HG02610 (cell line): ENCODE measurements at regions not wholly inside any gene's neighbourhood (a gene's known extent, or its start where the extent isn't known, plus 50 kb on each side); places are given as distances from the start of the nearest gene placed in this dataset.

ENCODE experiments used
- ATAC-seq: cut with Tn5 transposase; IDR thresholded peaks from one replicate; pipeline ENCODE4 v1.9.1; 2021; ENCODE audit warnings: mild to moderate bottlenecking, moderate library complexity; ENCODE audit not compliant: unreplicated experiment

DNA sequence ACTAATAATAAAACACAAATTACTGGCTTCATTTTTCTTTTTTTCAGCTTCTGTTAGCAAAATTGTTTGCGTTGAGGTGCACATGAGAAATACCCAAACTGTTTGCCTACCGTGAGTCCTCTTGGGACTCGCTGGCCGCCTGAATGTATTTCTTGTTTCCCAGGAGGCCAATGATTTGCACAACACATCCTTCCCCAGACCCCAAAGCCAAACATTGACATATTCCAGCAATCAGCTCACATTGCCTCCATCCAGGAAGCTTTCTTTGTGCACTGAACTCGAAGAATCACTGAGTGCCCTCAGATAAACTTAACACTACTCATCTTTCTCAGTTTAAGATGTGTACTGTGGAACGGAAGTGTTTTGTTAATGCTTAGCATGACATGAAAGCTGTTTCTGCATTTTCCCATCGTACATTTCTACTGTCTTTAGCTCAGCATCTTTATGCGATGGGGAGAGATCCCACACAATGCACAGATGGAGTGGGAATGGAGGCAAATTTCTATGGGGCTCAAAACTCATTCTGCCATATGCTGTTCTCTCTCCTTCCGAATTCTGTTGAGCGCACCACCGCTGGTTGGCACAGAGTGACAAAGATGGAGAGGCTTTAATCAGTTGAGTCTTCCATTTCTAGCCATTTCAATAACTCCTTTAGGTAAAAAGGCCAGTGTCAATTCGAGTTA, 399.5 kb downstream of the RFC3 start:
- no peak for ATAC-seq

DNA sequence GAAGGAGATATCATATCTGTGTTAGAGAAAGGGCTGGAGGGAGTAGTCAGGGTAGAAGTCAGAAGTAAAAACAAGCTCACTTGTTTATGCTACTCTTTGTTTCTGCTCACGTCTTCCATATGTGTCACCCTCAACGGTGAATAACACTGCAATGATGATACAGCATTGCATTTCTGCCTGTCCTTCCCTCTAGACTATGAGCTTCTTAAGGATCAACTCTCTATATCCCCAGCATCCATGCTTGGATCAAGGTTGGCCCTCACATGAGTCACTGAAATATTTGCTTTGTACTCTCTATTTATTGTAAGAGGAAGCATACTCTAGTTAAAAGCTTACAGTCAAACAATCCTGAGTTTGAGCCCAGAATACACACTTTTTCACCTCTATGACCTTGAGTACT, 406.0 kb downstream of the RFC3 start:
- ATAC-seq, result no peak

GRCh38 chr13:34224877-34225276, 406.9 kb downstream of the RFC3 start:
- ATAC-seq, result no peak

DNA sequence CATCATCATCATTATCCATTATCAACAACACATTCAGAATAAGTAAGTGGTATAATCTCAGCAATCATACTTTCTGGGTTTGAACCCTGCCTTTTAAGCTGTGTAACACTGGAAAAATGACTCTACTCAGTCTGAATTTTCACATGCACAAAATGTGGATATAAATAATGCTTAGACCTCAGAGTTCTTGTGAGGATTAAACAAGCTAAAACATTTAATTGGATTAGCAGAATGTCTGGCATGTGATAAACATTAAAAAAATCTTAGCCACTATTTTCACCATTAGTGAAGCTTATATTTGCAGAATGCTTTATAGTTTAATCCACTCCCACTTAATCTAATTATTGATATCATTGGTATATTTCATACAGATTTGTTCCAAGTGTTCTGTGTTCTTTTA, 412.3 kb downstream of the RFC3 start:
- no peak for ATAC-seq

DNA sequence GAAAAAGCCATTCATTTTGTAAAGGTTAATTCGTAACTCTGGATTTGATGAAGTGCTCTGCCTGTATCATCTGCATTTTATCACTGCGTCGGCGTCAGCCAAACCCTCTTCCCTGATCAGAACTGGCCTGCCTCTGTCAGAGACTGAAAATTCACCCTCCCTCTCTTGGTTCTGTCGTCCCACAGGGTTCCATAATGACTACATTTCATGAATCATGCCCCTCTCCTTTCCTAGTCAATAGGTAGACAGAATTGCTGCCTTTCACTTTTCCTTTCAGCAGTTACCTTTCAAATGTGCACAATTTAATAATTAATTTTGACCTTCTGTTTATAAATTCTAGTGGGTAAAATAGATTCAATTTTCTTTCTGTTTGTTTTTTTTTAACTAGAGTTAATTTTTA, 423.4 kb downstream of the RFC3 start:
- ATAC-seq, result no peak

DNA sequence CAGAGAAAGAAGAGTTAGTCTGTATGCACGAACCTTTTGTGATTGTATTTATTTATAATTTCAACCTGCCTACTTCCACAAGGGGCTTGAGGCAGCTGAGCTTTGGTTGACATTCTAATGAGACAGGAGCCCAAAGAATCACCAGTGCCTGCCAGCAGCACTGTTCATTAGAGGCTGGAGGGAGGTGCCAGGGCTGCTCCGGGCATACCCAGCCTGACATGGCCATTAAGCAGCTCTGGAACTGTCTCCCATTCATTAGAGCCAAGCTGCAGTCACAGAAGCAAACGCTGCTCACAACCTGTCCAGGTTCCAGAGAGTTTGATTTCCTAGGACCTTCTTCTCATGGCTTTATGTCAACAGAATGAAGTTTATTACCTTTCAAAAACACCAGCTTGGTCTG, 425.5 kb downstream of the RFC3 start:
- no peak for ATAC-seq

DNA sequence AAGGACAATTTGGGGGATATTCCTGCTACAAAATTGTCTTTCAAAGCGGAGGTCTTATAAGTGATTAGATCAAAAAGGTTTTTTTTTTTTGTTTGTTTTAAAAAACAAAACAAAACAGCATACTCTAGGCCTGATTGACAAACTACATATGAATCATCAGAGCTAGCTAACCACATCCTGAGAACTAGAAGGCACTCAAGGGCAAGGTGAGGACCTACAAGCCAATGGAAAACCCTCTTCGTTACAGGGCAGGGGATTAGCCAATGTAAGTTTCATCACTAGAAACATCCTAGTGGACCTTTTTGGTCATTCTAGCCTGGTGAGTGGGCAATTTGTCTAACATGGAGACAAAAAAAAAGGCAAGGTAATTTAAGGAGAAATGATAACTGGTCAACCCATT, 428.6 kb downstream of the RFC3 start:
- no peak for ATAC-seq

DNA sequence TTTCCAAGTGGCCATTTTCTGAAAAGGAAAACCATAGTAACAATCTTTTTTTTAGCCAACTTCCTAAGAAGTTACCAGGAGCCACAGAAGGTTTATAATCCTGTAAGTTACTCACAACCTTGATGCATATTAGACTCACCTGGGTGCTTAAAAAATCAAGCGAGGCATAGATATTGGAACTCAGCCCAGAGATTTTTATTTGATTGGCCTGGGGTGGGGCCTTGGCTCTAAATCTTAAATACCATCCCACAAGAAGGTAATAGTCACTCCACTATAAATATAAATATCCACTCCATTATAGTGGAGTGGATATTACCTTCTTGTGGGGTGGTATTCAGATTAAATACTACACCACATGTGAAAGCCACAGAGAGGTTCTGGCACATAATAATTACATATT, 429.6 kb downstream of the RFC3 start:
- ATAC-seq, result no peak

- no peak for ATAC-seq
Observed at GRCh38 chr13:34249546-34250039, 431.6 kb downstream of the RFC3 start.

DNA sequence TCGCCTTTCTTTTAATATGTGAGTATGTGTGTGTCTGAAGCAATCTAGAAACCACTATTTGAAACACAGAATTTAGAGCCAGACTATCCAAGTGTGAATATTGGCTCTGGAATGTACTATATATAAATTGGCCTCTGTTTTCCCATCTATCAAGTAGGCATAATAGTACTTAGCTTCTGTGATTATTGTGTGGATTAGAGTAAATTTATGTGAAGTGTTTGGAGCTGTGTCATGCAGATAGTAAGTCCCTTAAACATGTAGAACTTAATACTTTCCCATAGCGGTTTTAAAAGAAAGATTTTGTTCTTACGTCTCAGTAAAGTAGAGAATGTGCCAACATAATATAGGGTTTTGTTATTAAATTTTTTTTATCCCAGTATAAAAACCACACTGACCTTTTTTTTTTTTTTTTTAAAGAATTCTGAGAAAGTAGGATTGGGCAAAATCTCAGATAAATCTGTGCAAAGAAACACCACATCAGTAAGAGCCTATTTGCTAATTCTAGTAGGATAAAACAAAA, 432.3 kb downstream of the RFC3 start:
- ATAC-seq, result no peak

DNA sequence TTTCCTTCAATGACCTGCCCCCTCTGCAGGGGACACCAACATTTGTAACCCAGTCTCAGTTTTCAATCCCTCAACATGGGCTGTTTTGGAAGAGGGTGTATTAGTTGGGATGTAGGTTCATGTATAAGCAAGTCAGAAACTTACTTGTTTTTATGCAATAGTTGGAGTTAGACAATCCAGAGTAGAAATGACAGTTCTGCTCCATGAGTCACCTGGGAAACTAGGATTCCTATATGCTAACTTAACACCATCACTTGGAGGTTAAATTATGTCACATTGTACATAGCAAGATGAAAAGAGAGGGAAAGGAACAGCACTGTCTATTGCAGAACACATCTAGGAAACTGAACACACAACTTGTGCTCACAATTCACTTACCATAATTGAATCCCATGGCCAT, 436.4 kb downstream of the RFC3 start:
- ATAC-seq, result no peak

DNA sequence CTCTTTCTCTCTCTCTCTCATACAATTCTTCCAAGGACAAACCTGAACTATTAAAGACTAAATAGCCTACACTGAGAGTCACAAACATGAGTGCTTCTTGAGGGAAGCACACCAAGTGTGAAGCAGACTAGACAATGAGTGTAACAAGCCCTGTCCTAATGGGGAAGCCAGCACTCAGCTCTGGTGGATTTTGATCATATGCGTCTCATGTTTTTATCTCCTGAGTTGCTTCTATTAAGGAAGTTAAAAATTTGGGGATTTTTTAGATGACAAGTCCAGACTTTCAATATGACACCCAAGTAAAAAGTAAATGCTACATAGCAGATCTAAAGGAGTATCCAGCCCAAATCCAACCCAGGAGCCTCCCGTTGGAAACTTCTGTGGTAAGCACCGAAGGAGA, 437.8 kb downstream of the RFC3 start:
- ATAC-seq, result no peak

- no peak for ATAC-seq
Observed at GRCh38 chr13:34256236-34256635, 438.3 kb downstream of the RFC3 start.

DNA sequence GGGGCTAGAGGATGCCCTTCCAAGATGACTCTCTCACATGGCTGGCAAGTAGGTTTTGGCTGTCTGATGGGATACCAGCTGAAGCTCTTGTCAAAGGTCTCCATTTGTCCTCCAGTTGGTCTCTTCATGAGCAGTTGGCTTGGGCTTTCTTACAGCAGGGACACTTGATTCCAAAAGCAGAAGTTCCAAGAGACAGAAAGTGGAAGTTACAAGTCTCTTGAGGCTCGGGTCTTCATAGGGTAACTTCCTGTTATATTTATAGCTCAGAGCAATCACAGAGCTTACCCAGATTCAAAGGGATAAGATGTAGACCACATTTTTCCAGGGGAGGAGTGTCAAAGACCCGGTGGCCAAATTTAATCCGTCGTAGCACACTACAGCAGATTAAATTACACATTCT, 440.0 kb downstream of the RFC3 start:
- ATAC-seq, result no peak

- ATAC-seq, result no peak
Observed at GRCh38 chr13:34258646-34259386, 440.9 kb downstream of the RFC3 start.

GRCh38 chr13:34263681-34264080, 445.7 kb downstream of the RFC3 start:
- no peak for ATAC-seq

DNA sequence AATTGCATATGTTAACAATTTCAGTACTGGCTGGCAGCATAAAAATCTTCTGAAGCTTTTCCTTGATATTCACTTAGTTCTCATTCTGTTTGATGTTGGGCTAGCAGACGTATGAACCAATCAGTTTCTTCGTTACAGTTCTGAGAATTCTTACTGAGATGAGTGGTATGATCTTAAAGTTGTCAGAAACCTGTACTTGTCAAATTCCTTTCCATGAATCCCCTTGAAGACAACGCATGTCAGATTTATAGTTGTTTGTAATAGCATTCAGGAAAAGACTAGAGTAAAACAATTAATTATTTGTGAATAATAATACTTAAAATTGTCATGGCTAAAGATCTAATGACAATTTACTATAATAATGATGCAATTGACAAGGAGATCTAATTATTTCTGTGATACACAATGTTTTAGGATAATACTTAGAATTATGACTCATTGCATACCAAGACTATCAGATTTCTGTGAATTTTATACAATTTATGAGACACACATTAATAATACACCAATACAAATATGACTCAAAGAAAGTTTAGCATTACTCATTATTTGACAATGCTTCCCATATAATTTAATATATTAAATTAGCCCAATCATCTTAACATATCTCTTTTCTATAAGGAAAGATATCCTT, 447.2 kb downstream of the RFC3 start:
- no peak for ATAC-seq

DNA sequence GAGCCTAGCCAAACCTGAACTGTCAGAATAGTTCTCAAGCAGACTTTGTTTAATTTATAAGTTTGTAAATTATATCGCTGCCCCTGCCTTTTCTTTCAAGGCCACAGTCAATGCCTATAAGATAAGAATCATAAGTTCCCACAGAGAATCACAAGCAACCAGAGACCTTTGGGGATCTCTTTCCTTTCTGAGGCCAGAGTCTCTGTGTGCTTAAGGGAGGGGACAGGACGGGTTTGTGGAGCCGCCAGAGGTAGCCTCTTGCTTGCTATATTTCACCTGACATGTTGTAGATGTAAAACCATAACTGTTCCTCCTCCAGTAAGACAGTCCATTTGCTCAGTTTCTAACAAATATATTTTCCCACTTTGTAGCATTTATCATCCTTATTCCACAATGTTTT, 458.8 kb downstream of the RFC3 start:
- no peak for ATAC-seq

DNA sequence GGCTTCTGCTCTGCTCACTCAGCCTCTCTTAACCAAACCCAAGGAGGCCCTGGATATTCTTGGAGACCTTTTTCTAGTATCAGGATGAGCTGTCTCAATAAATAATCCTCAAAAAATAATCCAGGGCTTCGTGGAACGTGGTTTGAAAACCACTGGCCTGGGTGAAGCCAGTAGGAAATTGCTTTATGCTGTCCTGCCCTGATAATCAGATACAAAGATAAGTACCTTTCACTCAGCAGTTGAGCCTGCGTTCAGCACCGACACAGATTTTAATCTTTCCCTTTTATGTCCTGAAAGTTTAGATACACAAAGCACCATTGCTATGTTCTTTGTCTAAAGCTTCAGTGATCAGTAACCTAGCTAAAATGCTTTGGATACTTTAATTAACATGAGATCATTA, 460.0 kb downstream of the RFC3 start:
- ATAC-seq, result no peak

DNA sequence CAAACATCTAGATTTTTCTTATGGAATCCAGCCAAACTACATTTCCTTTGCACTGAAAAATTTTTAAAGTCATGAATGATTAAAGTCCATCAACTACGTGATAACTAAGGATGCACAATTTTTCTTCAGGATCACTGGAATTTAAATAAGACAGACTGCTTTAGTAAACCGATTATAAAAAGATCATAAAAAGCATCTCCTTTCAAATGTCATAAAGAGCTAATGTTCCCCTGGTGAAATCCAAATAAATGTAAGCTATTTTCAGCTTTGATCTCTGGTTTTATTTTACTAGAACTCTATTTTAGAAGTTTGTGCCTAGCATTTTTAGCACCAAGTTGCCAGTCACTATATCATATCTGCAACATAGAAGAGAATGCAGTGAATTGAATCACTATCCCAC, 460.8 kb downstream of the RFC3 start:
- ATAC-seq, result no peak

- ATAC-seq, result no peak
Observed at GRCh38 chr13:34290661-34291060, 472.7 kb downstream of the RFC3 start.
